ENCODE measurements at regions not wholly inside any gene's neighbourhood (a gene's known extent, or its start where the extent isn't known, plus 50 kb on each side); places are given as distances from the start of the nearest gene placed in this dataset.
"Not testable (repeated sequence)": the region's sequence is repeated elsewhere in the genome, so short reads cannot be mapped to it uniquely, and the experiment has no call there.

GRCh38 chr6:155587817-155588216 is 132.2 kb upstream of the NOX3 start:
- DNase-seq (ENCODE audit: low read depth): no peak

DNA sequence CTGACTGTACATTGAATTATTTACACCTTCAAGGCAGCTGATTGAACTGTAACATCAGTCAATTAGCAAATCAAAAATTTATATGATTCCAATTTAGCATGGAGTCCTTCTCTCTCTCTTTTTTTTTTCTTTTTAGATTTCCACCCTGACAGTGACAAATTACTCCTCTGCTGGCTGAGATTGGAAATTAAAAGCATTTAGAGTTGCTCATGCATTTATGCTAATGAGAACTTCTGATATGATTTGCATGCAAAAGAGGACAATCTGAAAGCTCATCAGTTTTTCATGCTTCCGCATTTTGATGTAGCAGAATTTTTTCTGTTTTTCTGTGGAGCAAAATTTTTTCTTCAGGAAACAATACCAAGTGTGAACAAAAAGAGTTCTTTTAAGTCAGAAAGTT is 130.5 kb upstream of the NOX3 start:
- DNase-seq (ENCODE audit: low read depth): no peak

GRCh38 chr6:155584006-155584405 is 128.4 kb upstream of the NOX3 start:
- no peak for DNase-seq (ENCODE audit: low read depth)

DNA sequence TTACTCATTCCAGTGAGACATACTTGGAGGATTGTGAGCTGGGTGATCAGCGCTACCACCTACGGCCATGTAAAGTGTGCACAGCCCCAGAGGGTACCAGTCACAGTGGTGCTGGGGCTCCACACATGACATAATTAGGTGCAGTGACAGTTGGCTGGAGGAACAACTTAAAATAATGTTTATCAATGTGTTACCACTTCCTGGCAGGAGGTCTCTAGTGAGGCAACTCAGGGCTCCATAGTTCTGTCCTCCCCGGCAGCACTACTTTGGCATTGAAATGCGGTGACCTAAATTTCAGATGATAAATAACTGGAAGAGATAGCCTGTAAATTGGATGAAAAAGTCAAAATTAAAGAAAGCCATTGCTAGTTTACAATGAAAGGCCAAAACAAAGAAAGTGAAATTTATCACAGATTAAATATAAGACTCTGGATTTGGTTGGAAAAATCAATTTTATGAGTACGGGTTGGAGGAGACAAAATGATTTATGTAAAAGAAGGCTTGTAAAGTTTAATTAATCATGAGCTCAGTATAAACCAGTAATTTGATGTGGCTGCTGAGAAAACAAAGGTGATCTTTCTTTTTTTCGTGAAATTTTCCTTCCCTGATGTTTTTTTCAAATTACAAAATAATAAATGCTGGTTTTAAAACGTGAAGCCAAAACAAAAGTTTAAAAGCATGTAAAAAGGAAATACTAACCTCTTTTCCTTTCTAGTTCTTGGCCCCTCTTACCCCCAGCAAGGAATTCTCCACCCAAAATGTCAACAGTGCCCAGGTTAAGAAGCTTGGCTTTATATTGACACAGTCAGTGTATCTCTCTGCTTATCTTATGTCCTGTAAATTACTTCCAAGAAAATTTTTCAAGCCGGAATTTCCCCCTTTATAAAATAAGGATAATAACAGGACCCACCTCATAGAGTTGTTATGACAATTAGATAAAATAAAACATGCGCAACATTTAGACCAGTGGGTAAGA is 126.7 kb upstream of the NOX3 start:
- no peak for DNase-seq (ENCODE audit: low read depth)

DNA sequence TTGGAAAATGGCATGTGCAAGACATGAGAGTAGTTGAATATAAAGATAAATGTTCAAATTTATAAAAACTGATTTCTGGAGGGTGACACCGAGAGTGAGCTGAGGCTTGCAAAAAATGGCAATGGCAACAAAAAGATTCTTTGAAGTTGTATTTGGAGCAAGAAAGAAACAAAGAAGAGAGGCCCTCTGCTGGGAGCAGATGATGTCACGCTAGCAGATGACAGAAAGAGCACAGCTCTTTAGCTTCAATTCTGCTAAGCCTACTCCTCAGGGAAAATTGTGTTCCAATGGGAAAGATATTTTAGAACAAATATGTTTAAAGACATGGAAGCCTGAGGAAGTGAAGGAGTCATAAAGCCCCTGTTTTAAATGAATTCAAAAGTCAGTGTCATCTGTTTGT is 125.3 kb upstream of the NOX3 start:
- no peak for DNase-seq (ENCODE audit: low read depth)

- no peak for DNase-seq (ENCODE audit: low read depth)
Measured at GRCh38 chr6:155578251-155578650, 122.6 kb upstream of the NOX3 start.

DNA sequence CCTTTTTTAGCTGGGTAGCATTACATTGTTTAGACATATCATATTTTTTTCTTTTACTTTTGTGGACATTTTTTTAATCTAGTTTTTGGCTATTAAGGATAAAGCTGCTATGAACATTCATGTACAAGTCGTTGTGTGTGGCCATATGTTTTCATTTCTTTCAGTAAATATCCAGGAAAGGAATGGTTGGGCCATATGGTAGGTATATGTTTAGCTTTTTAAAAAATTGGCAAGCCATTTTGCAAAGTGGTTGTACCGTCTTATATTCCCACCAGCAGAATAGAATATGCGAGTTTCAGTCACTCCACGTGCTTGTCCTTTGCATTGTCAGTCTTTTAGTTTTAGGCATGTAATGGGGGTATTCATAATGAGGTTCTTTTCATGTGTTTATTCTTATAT is 106.3 kb upstream of the NOX3 start:
- DNase-seq (ENCODE audit: low read depth): no peak

GRCh38 chr6:155561257-155561965 is 105.8 kb upstream of the NOX3 start:
- no peak for DNase-seq (ENCODE audit: low read depth)

GRCh38 chr6:155549928-155550327 is 94.3 kb upstream of the NOX3 start:
- no peak for DNase-seq (ENCODE audit: low read depth)

DNA sequence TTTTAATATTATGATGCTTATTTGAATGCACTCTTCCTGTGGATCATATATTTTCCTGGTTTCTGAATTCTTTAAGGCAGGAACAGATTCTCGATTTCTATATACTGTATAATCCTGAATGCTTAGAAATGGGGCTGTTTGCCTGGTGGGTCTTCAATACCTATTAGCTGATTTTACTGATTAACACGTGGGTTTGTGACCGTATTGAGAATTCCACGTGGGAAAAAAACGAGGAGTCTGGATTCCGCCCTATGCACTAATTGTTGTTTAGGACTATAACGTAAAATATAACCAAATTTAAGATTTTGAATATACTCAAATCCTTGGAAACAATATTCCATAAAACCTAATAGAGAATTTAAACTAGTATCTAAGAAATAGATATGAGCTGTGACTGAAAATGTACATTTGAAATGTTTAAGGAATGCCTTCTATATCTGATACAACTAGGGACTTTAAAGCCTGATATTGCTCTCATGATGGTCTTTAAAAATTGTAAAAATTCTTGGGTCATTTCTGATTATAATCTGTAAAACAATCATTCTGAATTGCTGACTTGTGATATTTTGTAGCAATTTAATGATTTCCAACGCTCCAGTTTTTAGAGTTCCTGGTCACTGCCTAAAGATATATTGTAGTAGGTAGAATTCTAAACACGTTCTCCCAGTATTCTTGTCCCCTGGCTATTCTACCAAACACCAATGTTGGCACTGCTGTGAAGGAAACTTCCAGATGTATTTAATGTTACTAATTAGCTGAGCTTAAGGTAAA is 93.6 kb upstream of the NOX3 start:
- DNase-seq (ENCODE audit: low read depth): no peak

GRCh38 chr6:155548576-155548975 is 92.9 kb upstream of the NOX3 start:
- DNase-seq (ENCODE audit: low read depth): no peak

DNA sequence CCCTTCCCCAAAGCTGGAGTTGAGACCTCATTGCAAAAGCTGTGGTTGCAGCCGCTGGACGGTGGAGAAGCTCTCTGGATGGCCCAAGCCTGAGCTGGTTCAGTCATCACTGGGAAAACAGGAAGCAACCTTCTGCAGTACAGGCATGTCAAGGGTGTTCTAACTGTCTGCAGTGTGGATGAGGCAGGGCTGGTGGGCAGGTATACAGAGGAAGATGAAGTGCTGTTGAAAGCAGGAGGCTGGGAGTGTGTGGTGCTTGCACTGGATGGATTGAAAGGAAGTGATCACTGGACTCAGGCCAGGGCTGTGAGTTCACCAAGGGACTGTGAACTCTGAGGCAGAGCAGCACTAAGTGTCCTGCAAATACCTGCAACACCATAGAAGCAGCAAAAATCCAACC is 89.0 kb upstream of the NOX3 start:
- DNase-seq (ENCODE audit: low read depth): no peak

GRCh38 chr6:155543166-155543847 is 87.7 kb upstream of the NOX3 start:
- DNase-seq (ENCODE audit: low read depth): no peak

GRCh38 chr6:155542036-155542435 is 86.4 kb upstream of the NOX3 start:
- no peak for DNase-seq (ENCODE audit: low read depth)

GRCh38 chr6:155538708-155539390 is 83.2 kb upstream of the NOX3 start:
- no peak for DNase-seq (ENCODE audit: low read depth)

GRCh38 chr6:155534678-155535077 is 79.0 kb upstream of the NOX3 start:
- DNase-seq (ENCODE audit: low read depth): no peak

GRCh38 chr6:155530219-155530834 is 74.7 kb upstream of the NOX3 start:
- no peak for DNase-seq (ENCODE audit: low read depth)

DNA sequence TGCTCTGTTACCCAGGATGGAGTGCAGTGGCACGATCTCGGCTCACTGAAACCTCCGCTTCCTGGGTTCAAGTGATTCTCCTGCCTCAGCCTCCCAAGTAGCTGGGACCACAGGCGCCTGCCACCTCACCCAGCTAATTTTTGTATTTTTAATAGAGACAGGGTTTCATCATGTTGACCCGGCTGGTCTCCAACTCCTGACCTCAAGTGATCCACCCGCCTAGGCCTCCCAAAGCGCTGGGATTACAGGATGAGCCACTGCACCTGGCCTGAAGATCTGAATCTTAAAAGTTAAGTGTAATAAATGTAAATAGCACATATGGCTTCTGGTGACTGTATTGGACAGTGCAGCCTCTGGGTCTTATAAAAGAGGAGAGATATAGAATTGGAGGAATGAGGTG is 74.2 kb upstream of the NOX3 start:
- not testable (repeated sequence) for DNase-seq (ENCODE audit: low read depth)

DNA sequence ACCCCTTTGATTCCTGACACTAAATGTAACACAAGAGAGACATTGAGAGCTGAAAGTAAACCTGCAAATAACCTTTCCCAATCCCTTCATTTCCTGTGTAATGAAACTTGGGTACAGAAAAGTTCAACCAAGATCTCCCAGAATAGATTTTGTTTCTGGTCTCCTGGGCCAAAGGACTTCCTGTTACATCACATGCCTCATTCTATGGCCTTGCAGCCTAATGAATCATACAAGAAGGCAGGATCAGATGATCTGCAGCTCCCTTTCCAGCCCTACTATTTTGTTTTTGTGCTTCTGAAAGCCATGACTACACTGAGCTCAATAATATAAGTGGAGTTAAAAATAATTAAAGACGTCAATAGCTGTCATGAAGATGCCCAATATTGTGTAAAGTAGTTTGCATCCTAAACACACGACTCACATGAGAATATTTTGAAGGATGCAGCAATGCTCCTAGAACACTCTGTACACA is 73.4 kb upstream of the NOX3 start:
- no peak for DNase-seq (ENCODE audit: low read depth)

DNA sequence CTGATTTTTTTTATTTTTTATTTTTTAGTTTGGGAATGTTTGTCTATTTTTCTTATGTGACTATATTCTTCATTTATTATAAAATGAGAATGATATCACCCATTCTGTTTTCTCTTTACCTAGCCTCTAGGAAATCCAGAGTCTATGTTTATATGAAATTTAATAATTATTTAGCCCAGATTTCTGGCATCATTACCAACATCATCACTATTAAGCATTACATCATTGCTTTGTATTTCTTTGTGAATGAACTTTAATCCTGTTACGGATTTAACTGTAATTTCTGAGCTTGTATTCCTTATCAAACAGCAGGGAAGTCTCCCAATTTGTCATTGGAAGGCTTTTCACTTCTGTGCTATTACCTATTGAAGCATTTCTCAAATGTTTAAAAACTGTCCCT is 72.7 kb upstream of the NOX3 start:
- DNase-seq (ENCODE audit: low read depth): no peak

DNA sequence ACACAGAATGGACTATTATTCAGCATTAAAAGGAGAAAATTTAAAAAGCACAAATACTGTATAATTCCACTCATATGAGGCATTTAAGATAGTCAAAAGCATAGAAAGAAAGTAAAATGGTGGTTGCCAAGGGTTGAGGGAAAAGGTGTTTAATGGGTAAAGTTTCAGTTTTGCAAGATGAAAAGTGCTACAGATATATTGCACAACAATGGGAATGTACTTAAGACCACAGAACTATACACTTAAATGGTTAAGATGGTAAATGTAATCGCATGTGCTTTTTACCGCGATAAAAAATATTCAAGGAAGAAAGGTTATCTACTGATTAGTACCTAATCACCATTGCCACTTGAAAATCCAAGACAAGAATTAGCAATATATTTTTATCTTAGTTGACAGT is 71.8 kb upstream of the NOX3 start:
- DNase-seq (ENCODE audit: low read depth): no peak
